SK-N-SH (cell line): ENCODE measurements at regions not wholly inside any gene's neighbourhood (a gene's known extent, or its start where the extent isn't known, plus 50 kb on each side); places are given as distances from the start of the nearest gene placed in this dataset.

ENCODE experiments used
- CTCF ChIA-PET: fragments of 300-600, 350-600 bp; formaldehyde crosslinking; extraction: SDS; loops from one replicate; lab custom pipeline; 2021; lab: Yijun Ruan, JAX
- POLR2A ChIA-PET: fragments of 350-600 bp; sonication (Branson Sonifier 250); formaldehyde crosslinking; extraction: SDS; loops from one replicate; lab custom pipeline; 2020; ENCODE audit warnings: antibody characterized with exemption, inconsistent platforms; lab: Yijun Ruan, JAX
- DNase-seq: peaks from one replicate; pipeline ENCODE4 v3.0.0; 2012
- H2AFZ ChIP-seq: fragments of 200-600 bp; sonication (generic); 2 replicates; pipeline ENCODE4 v1.8.1; 2016; ENCODE audit warnings: antibody characterized with exemption, mild to moderate bottlenecking, low read depth
- H3F3A ChIP-seq: fragments of 200-600 bp; sonication (generic); replicated peaks from 2 replicates; pipeline ENCODE3; 2016; ENCODE audit warnings: antibody characterized with exemption, mild to moderate bottlenecking; ENCODE audit not compliant: insufficient read depth
- H3K27ac ChIP-seq, 2 experiments: fragments of 200-500 bp in 1 of 2; fragments of 200-600 bp in 1 of 2; sonication (Bioruptor generic) in 1 of 2; sonication (generic), shearing (Covaris generic) in 1 of 2; 2 replicates each; pipeline versions ENCODE4 v1.5.1 to v1.6.1; 2014 to 2016; ENCODE audit warnings: low read depth in 2 of 2, inconsistent platforms in 1 of 2, low read length in 1 of 2, mild to moderate bottlenecking in 1 of 2, mixed read lengths in 1 of 2
- H3K27me3 ChIP-seq: fragments of 200-600 bp; sonication (generic), shearing (Covaris generic); 2 replicates; pipeline ENCODE4 v1.6.1; 2016; ENCODE audit warnings: mixed run types; ENCODE audit not compliant: insufficient read depth
- H3K36me3 ChIP-seq, 2 experiments: fragments of 200-500 bp in 1 of 2; fragments of 200-600 bp in 1 of 2; sonication (Bioruptor generic) in 1 of 2; sonication (generic) in 1 of 2; replicated peaks in 1 of 2; 2 replicates each; pipeline versions ENCODE3 to v1.5.1; 2014 to 2016; ENCODE audit warnings: low read length in 1 of 2, mild to moderate bottlenecking in 1 of 2; ENCODE audit not compliant: insufficient read depth in 2 of 2, control insufficient read depth in 1 of 2
- H3K4me1 ChIP-seq, 2 experiments: fragments of 200-500 bp in 1 of 2; fragments of 200-600 bp in 1 of 2; sonication (Bioruptor generic) in 1 of 2; sonication (generic), shearing (Covaris generic) in 1 of 2; 2 replicates each; pipeline versions ENCODE4 v1.5.1 to v1.6.1; 2014 to 2016; ENCODE audit warnings: low read depth in 1 of 2, low read length in 1 of 2, mixed run types in 1 of 2; ENCODE audit not compliant: insufficient read depth in 2 of 2, control insufficient read depth in 1 of 2
- H3K4me2 ChIP-seq: fragments of 200-600 bp; sonication (generic), shearing (Covaris generic); 2 replicates; pipeline ENCODE4 v1.6.1; 2017; ENCODE audit warnings: mixed run types
- H3K4me3 ChIP-seq, 2 experiments: fragments of 200-500 bp in 1 of 2; fragments of 200-600 bp in 1 of 2; sonication (Bioruptor generic) in 1 of 2; sonication (generic), shearing (Covaris generic) in 1 of 2; 2 replicates each; pipeline versions ENCODE4 v1.5.1 to v1.8.1; 2014 to 2016; ENCODE audit warnings: low read depth in 2 of 2, inconsistent platforms in 1 of 2, low read length in 1 of 2, mild to moderate bottlenecking in 1 of 2, mixed read lengths in 1 of 2, moderate library complexity in 1 of 2
- H3K79me2 ChIP-seq: fragments of 200-600 bp; sonication (generic); 2 replicates; pipeline ENCODE4 v1.8.1; 2017; ENCODE audit warnings: mild to moderate bottlenecking; ENCODE audit not compliant: insufficient read depth
- H3K9ac ChIP-seq: fragments of 200-600 bp; sonication (generic); 2 replicates; pipeline ENCODE4 v1.6.1; 2017; ENCODE audit warnings: mixed run types
- H3K9me2 ChIP-seq: fragments of 200-600 bp; sonication (generic); 2 replicates; pipeline ENCODE4 v1.6.1; 2017; ENCODE audit warnings: mixed run types
- H3K9me3 ChIP-seq: fragments of 200-600 bp; sonication (generic); 2 replicates; pipeline ENCODE4 v1.6.1; 2017; ENCODE audit warnings: mixed run types, mild to moderate bottlenecking, moderate library complexity
- H4K20me1 ChIP-seq: fragments of 200-600 bp; sonication (generic); 2 replicates; pipeline ENCODE4 v1.6.1; 2017; ENCODE audit warnings: mild to moderate bottlenecking, mixed run types; ENCODE audit not compliant: insufficient read depth
- ELF1 ChIP-seq: IDR thresholded peaks from 2 replicates; pipeline ENCODE4 v1.4.0; 2012
- EP300 ChIP-seq, 2 experiments: IDR thresholded peaks; 2 replicates each; pipeline versions ENCODE4 v1.4.0 to v1.6.1; 2012; ENCODE audit warnings: borderline replicate concordance in 1 of 2, low read depth in 1 of 2, low read length in 1 of 2
- EZH2phosphoT487 ChIP-seq: fragments of 200-600 bp; sonication (generic); IDR thresholded peaks from 2 replicates; pipeline ENCODE4 v1.6.1; 2017; ENCODE audit warnings: low read depth, mixed run types, mild to moderate bottlenecking, antibody characterized with exemption, moderate library complexity, borderline replicate concordance
- FOSL2 ChIP-seq: IDR thresholded peaks from 2 replicates; pipeline ENCODE4 v1.4.0; 2012; ENCODE audit warnings: low read depth, mild to moderate bottlenecking, moderate library complexity, borderline replicate concordance
- FOXM1 ChIP-seq: IDR thresholded peaks from 2 replicates; pipeline ENCODE4 v1.4.0; 2012; ENCODE audit warnings: low read depth, mild to moderate bottlenecking
- GABPA ChIP-seq: IDR thresholded peaks from 2 replicates; pipeline ENCODE4 v1.4.0; 2012; ENCODE audit warnings: low read depth, mild to moderate bottlenecking
- MEF2A ChIP-seq: IDR thresholded peaks from 2 replicates; pipeline ENCODE4 v1.4.0; 2012; ENCODE audit warnings: low read depth, borderline replicate concordance
- MXI1 ChIP-seq: IDR thresholded peaks from 2 replicates; pipeline ENCODE4 v1.6.1; 2012; ENCODE audit warnings: mild to moderate bottlenecking, low read depth, low read length, improper control_type of control experiment
- NFIC ChIP-seq: IDR thresholded peaks from 2 replicates; pipeline ENCODE4 v1.4.0; 2012; ENCODE audit warnings: borderline replicate concordance
- RCOR1 ChIP-seq: fragments of 150-350 bp; IDR thresholded peaks from 2 replicates; pipeline ENCODE4 v1.6.1; 2017; ENCODE audit warnings: antibody characterized with exemption, low read length
- RFX5 ChIP-seq: IDR thresholded peaks from 2 replicates; pipeline ENCODE4 v1.6.1; 2012; ENCODE audit warnings: mild to moderate bottlenecking, improper control_type of control experiment, low read length
- SIN3A ChIP-seq: IDR thresholded peaks from 2 replicates; pipeline ENCODE4 v1.6.1; 2012; ENCODE audit warnings: low read depth, mild to moderate bottlenecking, low read length, moderate library complexity, borderline replicate concordance
- SMC3 ChIP-seq: IDR thresholded peaks from 2 replicates; pipeline ENCODE4 v1.6.1; 2012; ENCODE audit warnings: low read depth, low read length, improper control_type of control experiment
- TCF12 ChIP-seq: IDR thresholded peaks from 2 replicates; pipeline ENCODE4 v1.4.0; 2012
- TEAD4 ChIP-seq: IDR thresholded peaks from 2 replicates; pipeline ENCODE4 v1.4.0; 2012; ENCODE audit warnings: mild to moderate bottlenecking, borderline replicate concordance; ENCODE audit not compliant: insufficient read depth
- YY1 ChIP-seq: IDR thresholded peaks from 2 replicates; pipeline ENCODE4 v1.4.0; 2012; ENCODE audit warnings: low read depth, mild to moderate bottlenecking
- WGBS: methylation state at CpG from one replicate; pipeline ENCODE4 v1.1.6; 2017; ENCODE audit warnings: low lambda C conversion rate; 5-methylcytosine and 5-hydroxymethylcytosine counted together
- TF ChIP-seq, protein P1 (sequence below): IDR thresholded peaks from 2 replicates; pipeline ENCODE4 v1.6.1; 2012; ENCODE audit warnings: mild to moderate bottlenecking, low read depth, low read length, moderate library complexity
- TF ChIP-seq, protein P2 (sequence below): IDR thresholded peaks from 2 replicates; pipeline ENCODE4; 2012

DNA sequence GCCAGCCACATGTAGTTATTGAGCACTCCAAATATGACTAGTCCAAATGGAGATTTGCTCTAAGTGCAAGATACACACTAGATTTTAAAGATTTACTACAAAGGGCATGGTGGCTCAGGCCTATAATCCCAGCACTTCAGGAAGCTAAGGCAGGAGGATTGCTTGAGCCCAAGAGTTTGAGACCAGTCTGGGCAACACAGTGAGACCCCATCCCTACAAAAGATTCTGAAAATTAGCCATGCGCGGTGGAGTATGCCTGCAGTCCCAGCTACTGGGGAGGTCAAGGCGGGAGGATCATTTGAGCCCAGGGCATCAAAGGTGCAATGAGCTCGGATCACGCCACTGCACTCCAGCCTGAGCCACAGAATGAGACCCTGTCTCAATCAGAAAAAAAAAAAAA lies 93.5 kb upstream of the HNRNPA3 start:
- H4K20me1 ChIP-seq: no peaks in the 10 kb centered on the region
- H3K9ac ChIP-seq: no peak overlapping the region
- no peak overlapping the region for H3K27ac ChIP-seq
- no peaks in the 10 kb centered on the region for H3F3A ChIP-seq
- no peak for DNase-seq
- CTCF ChIA-PET: interaction anchor here (0.6 kb wide), 1 partner anchor 29 kb away, joined by 3 read pairs; no protein-coding TSS in a partner anchor
- H3K79me2 ChIP-seq: no peaks in the 10 kb centered on the region
- no peaks in the 10 kb centered on the region for H3K4me1 ChIP-seq
- H3K9me3 ChIP-seq: no peaks in the 10 kb centered on the region
- POLR2A ChIA-PET: no interaction called here
- TF ChIP-seq EZH2phosphoT487 (no peak), SIN3A (no peak), TEAD4 (no peak), MXI1 (no peak), TCF12 (no peak), ELF1 (no peak), FOXM1 (no peak), EP300 (IDR thresholded peaks at IDR 0.05; ENCODE audit: borderline replicate concordance in 1 of 2, low read depth in 1 of 2, low read length in 1 of 2) (no peak), RCOR1 (no peak), GABPA (no peak), NFIC (no peak), YY1 (no peak), SMC3 (no peak), FOSL2 (no peak)
- TF ChIP-seq, protein P1, sequence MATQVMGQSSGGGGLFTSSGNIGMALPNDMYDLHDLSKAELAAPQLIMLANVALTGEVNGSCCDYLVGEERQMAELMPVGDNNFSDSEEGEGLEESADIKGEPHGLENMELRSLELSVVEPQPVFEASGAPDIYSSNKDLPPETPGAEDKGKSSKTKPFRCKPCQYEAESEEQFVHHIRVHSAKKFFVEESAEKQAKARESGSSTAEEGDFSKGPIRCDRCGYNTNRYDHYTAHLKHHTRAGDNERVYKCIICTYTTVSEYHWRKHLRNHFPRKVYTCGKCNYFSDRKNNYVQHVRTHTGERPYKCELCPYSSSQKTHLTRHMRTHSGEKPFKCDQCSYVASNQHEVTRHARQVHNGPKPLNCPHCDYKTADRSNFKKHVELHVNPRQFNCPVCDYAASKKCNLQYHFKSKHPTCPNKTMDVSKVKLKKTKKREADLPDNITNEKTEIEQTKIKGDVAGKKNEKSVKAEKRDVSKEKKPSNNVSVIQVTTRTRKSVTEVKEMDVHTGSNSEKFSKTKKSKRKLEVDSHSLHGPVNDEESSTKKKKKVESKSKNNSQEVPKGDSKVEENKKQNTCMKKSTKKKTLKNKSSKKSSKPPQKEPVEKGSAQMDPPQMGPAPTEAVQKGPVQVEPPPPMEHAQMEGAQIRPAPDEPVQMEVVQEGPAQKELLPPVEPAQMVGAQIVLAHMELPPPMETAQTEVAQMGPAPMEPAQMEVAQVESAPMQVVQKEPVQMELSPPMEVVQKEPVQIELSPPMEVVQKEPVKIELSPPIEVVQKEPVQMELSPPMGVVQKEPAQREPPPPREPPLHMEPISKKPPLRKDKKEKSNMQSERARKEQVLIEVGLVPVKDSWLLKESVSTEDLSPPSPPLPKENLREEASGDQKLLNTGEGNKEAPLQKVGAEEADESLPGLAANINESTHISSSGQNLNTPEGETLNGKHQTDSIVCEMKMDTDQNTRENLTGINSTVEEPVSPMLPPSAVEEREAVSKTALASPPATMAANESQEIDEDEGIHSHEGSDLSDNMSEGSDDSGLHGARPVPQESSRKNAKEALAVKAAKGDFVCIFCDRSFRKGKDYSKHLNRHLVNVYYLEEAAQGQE: no peak
- H3K36me3 ChIP-seq: no peaks in the 10 kb centered on the region
- H3K9me2 ChIP-seq: 0 out of 2 replicates have a peak, but pooled peaks cover 3% of the 10 kb centered on the region
- no peak overlapping the region for H2AFZ ChIP-seq
- H3K27me3 ChIP-seq: no peaks in the 10 kb centered on the region
- no peak overlapping the region for H3K4me2 ChIP-seq
- WGBS: 82% methylated on average over 5 of the region's 5 CpGs
- no peak overlapping the region for H3K4me3 ChIP-seq

DNA sequence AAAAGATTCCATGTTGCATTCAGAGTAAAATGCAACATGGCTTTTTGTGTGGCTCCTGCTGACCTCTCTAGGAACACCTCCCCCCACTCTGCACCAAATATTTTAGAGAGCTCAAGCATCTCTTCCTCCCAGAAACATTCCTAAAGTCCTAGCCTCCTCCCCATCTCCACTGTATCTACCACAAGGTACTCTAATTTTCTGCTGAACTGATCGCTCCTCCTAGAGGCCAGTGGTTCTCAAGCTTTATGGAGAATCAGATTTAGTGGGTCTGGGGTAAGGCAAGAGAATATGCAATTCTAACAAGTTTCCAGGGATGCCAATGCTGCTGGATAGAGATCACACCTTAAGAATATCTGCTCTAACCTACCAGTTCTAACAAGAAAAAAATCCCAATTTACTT lies 89.5 kb upstream of the HNRNPA3 start:
- Histone ChIP-seq H3K27ac (no peak overlapping the region), H3K9ac (no peak overlapping the region), H4K20me1 (no peaks in the 10 kb centered on the region), H3K9me3 (no peaks in the 10 kb centered on the region), H3K4me3 (no peak overlapping the region), H3K27me3 (no peaks in the 10 kb centered on the region), H3K79me2 (no peaks in the 10 kb centered on the region), H3K9me2 (0 out of 2 replicates have a peak, but pooled peaks cover 2% of the 10 kb centered on the region), H2AFZ (no peak overlapping the region), H3K36me3 (no peaks in the 10 kb centered on the region), H3F3A (no peaks in the 10 kb centered on the region), H3K4me1 (no peaks in the 10 kb centered on the region), H3K4me2 (no peak overlapping the region)
- CTCF ChIA-PET: interaction anchor here (1.0 kb wide), 1 partner anchor 26 kb away, joined by 3 read pairs; no protein-coding TSS in a partner anchor
- no peak for DNase-seq
- POLR2A ChIA-PET: no interaction called here
- WGBS: 57% methylated on average over 1 of the region's 1 CpG
- no peak for TF ChIP-seq MEF2A
- TF ChIP-seq, protein P1: no peak
- TF ChIP-seq RFX5: no peak
- TF ChIP-seq, protein P2, sequence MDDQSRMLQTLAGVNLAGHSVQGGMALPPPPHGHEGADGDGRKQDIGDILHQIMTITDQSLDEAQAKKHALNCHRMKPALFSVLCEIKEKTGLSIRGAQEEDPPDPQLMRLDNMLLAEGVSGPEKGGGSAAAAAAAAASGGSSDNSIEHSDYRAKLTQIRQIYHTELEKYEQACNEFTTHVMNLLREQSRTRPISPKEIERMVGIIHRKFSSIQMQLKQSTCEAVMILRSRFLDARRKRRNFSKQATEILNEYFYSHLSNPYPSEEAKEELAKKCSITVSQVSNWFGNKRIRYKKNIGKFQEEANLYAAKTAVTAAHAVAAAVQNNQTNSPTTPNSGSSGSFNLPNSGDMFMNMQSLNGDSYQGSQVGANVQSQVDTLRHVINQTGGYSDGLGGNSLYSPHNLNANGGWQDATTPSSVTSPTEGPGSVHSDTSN: no peak
- TF ChIP-seq SMC3: no peak
